PC-3 (cell line): ENCODE measurements at regions not wholly inside any gene's neighbourhood (a gene's known extent, or its start where the extent isn't known, plus 50 kb on each side); places are given as distances from the start of the nearest gene placed in this dataset.

Experiments
- CTCF ChIP-seq: fragments of 300-600 bp; sonication (generic); conservative IDR thresholded peaks from 2 replicates; pipeline ENCODE4 v1.5.1; 2017; ENCODE audit warnings: antibody characterized with exemption, low read depth, mild to moderate bottlenecking, low read length
- EZH2 ChIP-seq: fragments of 300-600 bp; sonication (generic); IDR thresholded peaks from one replicate; pipeline ENCODE4 v1.6.1; 2017; ENCODE audit warnings: antibody characterized with exemption, mild to moderate bottlenecking, low read length; ENCODE audit not compliant: unreplicated experiment
- EZH2phosphoT487 ChIP-seq: fragments of 300-600 bp; sonication (generic); IDR thresholded peaks from 2 replicates; pipeline ENCODE4 v1.6.1; 2018; ENCODE audit warnings: mild to moderate bottlenecking, antibody characterized with exemption, low read length, borderline replicate concordance

GRCh38 chr10:43880160-43880559 is 231.5 kb upstream of the ZNF32 start:
- TF ChIP-seq EZH2phosphoT487 (no peak), CTCF (no peak), EZH2 (no peak)
